Vagina (tissue), 2 donors: ENCODE measurements at regions not wholly inside any gene's neighbourhood (a gene's known extent, or its start where the extent isn't known, plus 50 kb on each side); places are given as distances from the start of the nearest gene placed in this dataset.
"Not testable (repeated sequence)": the region's sequence is repeated elsewhere in the genome, so short reads cannot be mapped to it uniquely, and the experiment has no call there.

ENCODE experiments used
- DNase-seq, 2 donors: peaks; one replicate each; pipeline ENCODE4 v3.0.0-alpha.2; 2017; ENCODE audit errors: extremely low spot score in 2 of 2
- H3K27ac ChIP-seq: fragments of 200-600 bp; sonication (generic); one replicate; pipeline ENCODE4 v1.5.1; 2019
- H3K27me3 ChIP-seq: fragments of 200-600 bp; sonication (generic); one replicate; pipeline ENCODE4 v1.5.1; 2019
- H3K36me3 ChIP-seq, 2 donors: fragments of 200-600 bp; sonication (generic); one replicate each; pipeline ENCODE4 v1.5.1; 2017 to 2019
- H3K4me1 ChIP-seq: fragments of 200-600 bp; sonication (generic); one replicate; pipeline ENCODE4 v1.5.1; 2019
- H3K4me3 ChIP-seq, 2 donors: fragments of 200-600 bp; sonication (generic); 1 replicate in 1 of 2; 2 replicates in 1 of 2; pipeline ENCODE4 v1.5.1; 2016 to 2019
- H3K9me3 ChIP-seq: fragments of 200-600 bp; sonication (generic); one replicate; pipeline ENCODE4 v1.5.1; 2019
- POLR2A ChIP-seq, 2 donors: fragments of 450-650 bp; IDR thresholded peaks; one replicate each; pipeline ENCODE4 v1.6.1; 2017; ENCODE audit warnings: antibody characterized with exemption in 2 of 2, mild to moderate bottlenecking in 2 of 2, moderate library complexity in 2 of 2
- POLR2AphosphoS5 ChIP-seq, 2 donors: sonication (generic); formaldehyde crosslinking; IDR thresholded peaks; one replicate each; pipeline ENCODE4 v1.9.0; 2017; ENCODE audit warnings: antibody characterized with exemption in 2 of 2, mild to moderate bottlenecking in 2 of 2, low read depth in 1 of 2; ENCODE audit not compliant: insufficient read depth in 1 of 2
- intact Hi-C: fragments of 100-400 bp; cut with DNase I; formaldehyde crosslinking; loops from one replicate; pipeline ENCODE4 v1.15.1; 2023
- TF ChIP-seq, protein P1 (sequence below), 3 experiments: fragments of 450-650 bp in 2 of 3; fragments of 200-600 bp in 1 of 3; sonication (generic) in 1 of 3; IDR thresholded peaks; one replicate each; pipeline ENCODE4 v1.5.1; 2017 to 2019; ENCODE audit warnings: antibody characterized with exemption in 3 of 3, mild to moderate bottlenecking in 2 of 3, moderate library complexity in 2 of 3

GRCh38 chr9:7636838-7637467 is 162.6 kb downstream of the DMAC1 start:
- Histone ChIP-seq H3K4me1 (no peaks in the 10 kb centered on the region), H3K27ac (no peak overlapping the region), H3K4me3 (no peak overlapping the region), H3K9me3 (no peaks in the 10 kb centered on the region), H3K27me3 (no peaks in the 10 kb centered on the region), H3K36me3 (no peaks in the 10 kb centered on the region)
- intact Hi-C loops: no loop called here
- no peak for DNase-seq
- TF ChIP-seq POLR2AphosphoS5 (IDR thresholded peaks at IDR 0.05; ENCODE audit: insufficient read depth in 1 of 2, low read depth in 1 of 2): no peak
- TF ChIP-seq, protein P1, sequence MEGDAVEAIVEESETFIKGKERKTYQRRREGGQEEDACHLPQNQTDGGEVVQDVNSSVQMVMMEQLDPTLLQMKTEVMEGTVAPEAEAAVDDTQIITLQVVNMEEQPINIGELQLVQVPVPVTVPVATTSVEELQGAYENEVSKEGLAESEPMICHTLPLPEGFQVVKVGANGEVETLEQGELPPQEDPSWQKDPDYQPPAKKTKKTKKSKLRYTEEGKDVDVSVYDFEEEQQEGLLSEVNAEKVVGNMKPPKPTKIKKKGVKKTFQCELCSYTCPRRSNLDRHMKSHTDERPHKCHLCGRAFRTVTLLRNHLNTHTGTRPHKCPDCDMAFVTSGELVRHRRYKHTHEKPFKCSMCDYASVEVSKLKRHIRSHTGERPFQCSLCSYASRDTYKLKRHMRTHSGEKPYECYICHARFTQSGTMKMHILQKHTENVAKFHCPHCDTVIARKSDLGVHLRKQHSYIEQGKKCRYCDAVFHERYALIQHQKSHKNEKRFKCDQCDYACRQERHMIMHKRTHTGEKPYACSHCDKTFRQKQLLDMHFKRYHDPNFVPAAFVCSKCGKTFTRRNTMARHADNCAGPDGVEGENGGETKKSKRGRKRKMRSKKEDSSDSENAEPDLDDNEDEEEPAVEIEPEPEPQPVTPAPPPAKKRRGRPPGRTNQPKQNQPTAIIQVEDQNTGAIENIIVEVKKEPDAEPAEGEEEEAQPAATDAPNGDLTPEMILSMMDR (IDR thresholded peaks at IDR 0.05): no peak
- no peak for TF ChIP-seq POLR2A (IDR thresholded peaks at IDR 0.05)

DNA sequence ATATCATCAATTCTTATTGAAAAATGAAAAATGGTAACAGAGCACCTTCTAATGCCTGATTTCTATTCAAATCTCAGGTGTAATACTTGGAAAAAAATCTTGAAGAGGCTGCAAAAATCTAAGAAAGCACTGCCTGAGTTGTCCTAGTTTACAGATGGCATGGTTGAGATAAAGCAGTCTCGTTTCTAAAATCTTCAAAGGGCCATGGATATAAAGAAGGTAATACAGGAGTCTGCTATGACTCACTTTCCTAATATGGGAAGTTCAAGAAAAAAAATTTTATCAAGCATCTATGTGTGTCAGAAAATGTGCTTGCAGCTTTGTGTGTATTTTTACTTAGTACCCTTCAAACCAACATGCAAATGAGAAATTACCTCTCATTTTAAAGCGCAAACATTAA is 163.3 kb downstream of the DMAC1 start:
- DNase-seq: no peak
- H3K4me3 ChIP-seq: no peak overlapping the region
- H3K27ac ChIP-seq: no peak overlapping the region
- no peaks in the 10 kb centered on the region for H3K9me3 ChIP-seq
- H3K27me3 ChIP-seq: no peaks in the 10 kb centered on the region
- TF ChIP-seq, protein P1 (IDR thresholded peaks at IDR 0.05): no peak
- TF ChIP-seq POLR2A (IDR thresholded peaks at IDR 0.05): no peak
- no peak for TF ChIP-seq POLR2AphosphoS5 (IDR thresholded peaks at IDR 0.05; ENCODE audit: insufficient read depth in 1 of 2, low read depth in 1 of 2)
- no peaks in the 10 kb centered on the region for H3K36me3 ChIP-seq
- no peaks in the 10 kb centered on the region for H3K4me1 ChIP-seq
- intact Hi-C loops: no loop called here

GRCh38 chr9:7626571-7627029 is 173.0 kb downstream of the DMAC1 start:
- H3K4me3 ChIP-seq, H3K27ac ChIP-seq, DNase-seq, intact Hi-C loops, H3K9me3 ChIP-seq, H3K4me1 ChIP-seq, H3K36me3 ChIP-seq, H3K27me3 ChIP-seq: not testable (repeated sequence)

GRCh38 chr9:7622481-7622880 is 177.1 kb downstream of the DMAC1 start:
- Histone ChIP-seq H3K36me3 (no peaks in the 10 kb centered on the region), H3K4me1 (no peaks in the 10 kb centered on the region), H3K9me3 (no peaks in the 10 kb centered on the region), H3K27ac (no peak overlapping the region), H3K4me3 (no peak overlapping the region), H3K27me3 (no peaks in the 10 kb centered on the region)
- TF ChIP-seq, protein P1 (IDR thresholded peaks at IDR 0.05): no peak
- TF ChIP-seq POLR2AphosphoS5 (IDR thresholded peaks at IDR 0.05; ENCODE audit: insufficient read depth in 1 of 2, low read depth in 1 of 2): no peak
- no peak for TF ChIP-seq POLR2A (IDR thresholded peaks at IDR 0.05)
- intact Hi-C loops: no loop called here
- no peak for DNase-seq

GRCh38 chr9:7615344-7615743 is 184.2 kb downstream of the DMAC1 start:
- intact Hi-C loops: no loop called here
- Histone ChIP-seq H3K27me3 (no peaks in the 10 kb centered on the region), H3K4me3 (no peak overlapping the region), H3K9me3 (no peaks in the 10 kb centered on the region), H3K36me3 (no peaks in the 10 kb centered on the region), H3K27ac (no peak overlapping the region), H3K4me1 (no peaks in the 10 kb centered on the region)
- TF ChIP-seq POLR2A (IDR thresholded peaks at IDR 0.05) (no peak), POLR2AphosphoS5 (IDR thresholded peaks at IDR 0.05; ENCODE audit: insufficient read depth in 1 of 2, low read depth in 1 of 2) (no peak)
- TF ChIP-seq, protein P1 (IDR thresholded peaks at IDR 0.05): no peak
- DNase-seq: no peak
